Raji (cell line): ENCODE measurements at regions not wholly inside any gene's neighbourhood (a gene's known extent, or its start where the extent isn't known, plus 50 kb on each side); places are given as distances from the start of the nearest gene placed in this dataset.

Experiments
- POLR2A ChIP-seq: IDR thresholded peaks from 2 replicates; pipeline ENCODE4 v1.6.1; 2011; ENCODE audit warnings: low read depth, low read length, control low read depth; ENCODE audit not compliant: insufficient read depth

- no peak for TF ChIP-seq POLR2A
These were observed 69.1 kb upstream of the BTN3A2 start for GRCh38 chr6:26295691-26296555.

GRCh38 chr6:26296556-26296856 is 68.5 kb upstream of the BTN3A2 start:
- no peak for TF ChIP-seq POLR2A

GRCh38 chr6:26296857-26297648 is 67.9 kb upstream of the BTN3A2 start:
- TF ChIP-seq POLR2A, result no peak

- TF ChIP-seq POLR2A, result no peak
These were observed 65.5 kb upstream of the BTN3A2 start for GRCh38 chr6:26299286-26300042.

- no peak for TF ChIP-seq POLR2A
These were observed 65.0 kb upstream of the BTN3A2 start for GRCh38 chr6:26300043-26300331.

GRCh38 chr6:26300359-26300758 is 64.6 kb upstream of the BTN3A2 start:
- TF ChIP-seq POLR2A, result no peak

GRCh38 chr6:26300828-26301227 is 64.2 kb upstream of the BTN3A2 start:
- no peak for TF ChIP-seq POLR2A

GRCh38 chr6:26301638-26302037 is 63.4 kb upstream of the BTN3A2 start:
- TF ChIP-seq POLR2A, result no peak

GRCh38 chr6:26302941-26303559 is 61.9 kb upstream of the BTN3A2 start:
- TF ChIP-seq POLR2A, result no peak

- no peak for TF ChIP-seq POLR2A
These were observed 60.7 kb upstream of the BTN3A2 start for GRCh38 chr6:26304213-26304796.

- no peak for TF ChIP-seq POLR2A
These were observed 60.0 kb upstream of the BTN3A2 start for GRCh38 chr6:26304797-26305640.

- TF ChIP-seq POLR2A, result no peak
These were observed 59.4 kb upstream of the BTN3A2 start for GRCh38 chr6:26305641-26305969.

- no peak for TF ChIP-seq POLR2A
These were observed 58.8 kb upstream of the BTN3A2 start for GRCh38 chr6:26306232-26306631.

GRCh38 chr6:26307850-26308249 is 57.1 kb upstream of the BTN3A2 start:
- TF ChIP-seq POLR2A, result no peak
